ENCODE measurements at regions not wholly inside any gene's neighbourhood (a gene's known extent, or its start where the extent isn't known, plus 50 kb on each side); places are given as distances from the start of the nearest gene placed in this dataset.

GRCh38 chr13:90974249-90974975 is 373.1 kb upstream of the MIR17HG start:
- TF ChIP-seq ZNF174 (tag by site-specific recombination; IDR thresholded peaks at IDR 0.05) (no peak), REPIN1 (tag by site-specific recombination; IDR thresholded peaks at IDR 0.05; ENCODE audit: low read depth) (no peak), ZNF202 (tag by site-specific recombination; IDR thresholded peaks at IDR 0.05; ENCODE audit: borderline replicate concordance) (no peak), CTCF (tag by site-specific recombination; IDR thresholded peaks at IDR 0.05) (no peak), ZNF211 (tag by site-specific recombination; IDR thresholded peaks at IDR 0.05; ENCODE audit: low read depth) (no peak), KLF1 (tag by site-specific recombination; IDR thresholded peaks at IDR 0.05) (no peak), ZBTB1 (tag by site-specific recombination; IDR thresholded peaks at IDR 0.05) (no peak), ZNF639 (tag by site-specific recombination; IDR thresholded peaks at IDR 0.05) (no peak)

Measured in HEK293 (cell line).